IPS DF 19.7 (cell line): ENCODE measurements at regions not wholly inside any gene's neighbourhood (a gene's known extent, or its start where the extent isn't known, plus 50 kb on each side); places are given as distances from the start of the nearest gene placed in this dataset.

Experiments used
- DNase-seq: peaks from one replicate; pipeline ENCODE4 v3.0.0-alpha.2; 2013; ENCODE audit warnings: low read depth, low spot score

DNA sequence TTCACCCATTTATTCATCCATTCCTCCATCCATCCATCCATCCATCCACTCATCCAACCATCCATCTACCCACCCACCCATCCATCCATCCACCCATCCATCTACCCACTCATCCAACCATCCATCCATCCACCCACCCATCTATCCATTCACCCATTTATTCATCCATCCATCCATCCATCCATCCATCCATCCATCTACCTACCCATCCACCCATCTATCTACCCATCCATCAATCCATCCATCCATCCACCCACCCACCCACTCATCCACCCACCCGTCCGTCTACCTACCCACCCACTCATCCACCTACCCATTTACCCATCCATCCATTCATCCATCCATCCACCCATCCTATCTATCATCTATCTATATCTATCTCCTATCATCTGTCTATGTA, 169.4 kb upstream of the SHH start:
- no peak for DNase-seq

DNA sequence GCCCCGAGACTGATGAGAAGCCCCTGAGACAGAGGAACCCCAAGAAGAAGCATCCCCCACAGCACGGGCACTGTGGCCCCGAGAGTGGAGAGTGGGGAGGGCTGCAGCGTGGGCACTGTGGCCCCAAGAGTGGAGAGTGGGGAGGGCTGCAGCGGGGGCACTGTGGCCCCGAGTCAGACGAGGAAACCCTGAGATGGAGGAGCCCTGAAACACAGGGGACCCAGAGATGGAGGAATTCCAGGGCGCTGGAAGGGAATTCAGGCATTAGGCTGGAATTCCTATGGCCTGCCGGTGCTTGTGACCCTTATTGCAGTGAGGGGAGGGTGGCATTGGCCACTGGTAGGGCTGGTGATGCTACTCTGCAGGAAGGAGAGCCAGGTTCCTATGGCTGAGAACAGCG, 168.6 kb upstream of the SHH start:
- DNase-seq, result no peak

DNA sequence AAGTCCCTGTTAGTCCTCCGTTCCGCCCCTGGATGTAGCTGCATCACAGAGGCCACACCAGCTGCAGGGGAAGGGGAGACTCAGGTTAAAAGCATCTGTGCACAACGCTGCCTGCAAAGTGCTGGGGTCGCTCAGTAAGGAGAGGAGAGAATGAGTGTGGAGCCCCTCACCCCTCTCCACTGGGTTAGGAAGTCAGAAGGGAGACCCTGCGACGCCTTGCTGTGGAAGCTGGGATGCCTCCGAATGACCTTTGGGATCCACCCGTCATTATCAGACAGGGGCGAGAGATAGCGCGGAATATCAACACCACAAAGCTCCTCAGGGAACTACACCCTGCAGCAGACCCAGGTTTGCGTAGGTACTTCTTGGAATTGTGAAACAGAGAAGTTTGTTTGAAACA, 167.7 kb upstream of the SHH start:
- no peak for DNase-seq

DNA sequence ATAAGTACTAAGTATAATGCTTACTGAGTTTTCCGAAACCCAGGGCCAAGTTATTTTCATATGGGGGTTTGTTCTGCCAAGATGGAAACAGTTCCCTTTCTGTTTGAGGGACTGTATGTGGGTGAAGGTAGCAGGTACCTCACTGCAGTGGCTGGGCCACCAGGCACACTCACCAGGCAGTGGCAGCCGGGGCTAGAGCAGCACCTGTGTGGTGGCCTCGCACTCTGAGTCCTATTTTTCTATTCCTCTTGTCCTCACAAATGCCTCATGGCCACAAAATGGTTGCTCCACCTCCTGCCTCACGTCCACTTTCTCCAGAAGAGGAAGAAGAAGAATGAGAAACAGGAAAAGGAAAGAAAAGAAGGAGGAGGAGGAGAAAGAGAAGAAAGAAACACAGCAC, 167.3 kb upstream of the SHH start:
- no peak for DNase-seq

DNA sequence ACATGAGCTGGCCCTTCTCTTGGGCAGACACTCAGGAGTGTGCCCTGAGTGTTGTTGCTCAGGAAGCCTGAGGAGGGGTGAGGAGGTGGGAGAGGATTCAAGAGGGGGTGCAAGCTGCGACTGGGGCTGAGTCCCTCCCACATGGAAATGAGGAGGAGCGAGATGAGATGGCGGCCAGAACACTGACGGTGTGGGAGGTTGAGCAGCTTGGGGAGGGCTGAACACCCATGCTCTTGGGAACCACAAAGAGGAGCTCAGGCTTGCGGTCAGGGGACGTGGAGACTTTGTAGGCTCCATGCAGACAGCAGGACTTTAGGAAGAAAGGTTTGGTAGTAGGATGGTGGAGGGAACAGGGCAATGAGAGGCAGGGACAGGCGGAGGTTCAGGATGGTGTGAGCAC, 163.2 kb upstream of the SHH start:
- DNase-seq, result no peak

DNA sequence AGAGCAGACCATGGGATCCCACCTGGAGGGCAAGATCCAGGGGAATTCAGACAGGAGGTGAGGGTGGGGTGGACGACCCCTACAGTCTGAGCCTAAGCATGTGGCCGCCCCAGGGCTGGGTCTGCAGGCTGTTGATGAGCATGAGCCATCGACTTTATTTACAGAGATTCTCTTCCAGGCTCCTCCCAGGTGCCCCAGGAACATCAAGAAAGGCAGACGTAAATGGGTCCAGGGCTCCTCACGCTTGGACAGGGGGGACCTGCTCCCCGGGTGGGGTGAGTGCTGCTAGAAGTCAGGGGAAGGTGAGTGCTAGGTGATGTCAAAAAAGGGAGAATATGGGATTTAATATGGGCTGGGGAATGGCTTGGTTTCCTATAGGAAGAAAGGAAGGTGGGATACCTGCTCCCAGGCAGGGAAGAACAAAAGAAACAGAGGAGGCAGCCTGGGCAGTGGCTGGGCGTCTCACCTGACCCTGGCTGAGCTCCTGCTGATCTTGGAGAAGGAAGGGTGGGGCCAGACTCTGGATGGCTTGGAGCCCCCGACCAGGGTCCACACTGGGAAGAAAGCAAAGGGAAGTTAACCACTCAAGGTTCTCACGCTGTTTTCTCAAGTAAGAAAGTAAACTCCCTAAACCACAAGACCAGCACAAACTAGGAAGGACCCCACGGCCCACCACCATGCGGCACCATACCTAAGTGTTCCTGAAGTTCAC, 162.1 kb upstream of the SHH start:
- no peak for DNase-seq

DNA sequence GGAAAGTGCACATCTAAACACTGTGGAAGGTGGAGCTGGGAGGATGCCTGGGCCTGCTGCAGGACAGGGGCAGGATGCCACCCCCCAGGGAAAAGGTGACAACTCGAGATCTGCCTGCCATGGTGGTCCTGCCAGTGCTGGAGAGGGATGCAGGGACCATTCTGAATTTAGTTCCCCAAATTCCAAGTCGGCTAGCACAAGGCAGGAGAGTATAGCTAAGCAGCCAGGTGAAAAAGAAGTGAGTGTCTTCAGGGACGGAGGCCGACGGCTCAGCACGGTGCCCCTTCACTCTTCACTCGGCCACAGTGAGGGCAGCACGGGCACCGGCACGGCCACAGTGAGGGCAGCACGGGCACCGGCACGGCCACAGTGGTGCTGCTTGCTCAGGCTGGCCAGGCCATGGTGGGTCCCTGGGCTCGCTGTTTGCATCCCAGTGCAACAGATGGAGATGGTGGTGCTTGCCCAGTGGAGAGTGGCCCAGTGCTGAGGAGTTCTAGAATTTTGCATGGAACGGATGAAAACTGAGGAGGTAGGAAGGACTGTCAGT, 161.3 kb upstream of the SHH start:
- no peak for DNase-seq

DNA sequence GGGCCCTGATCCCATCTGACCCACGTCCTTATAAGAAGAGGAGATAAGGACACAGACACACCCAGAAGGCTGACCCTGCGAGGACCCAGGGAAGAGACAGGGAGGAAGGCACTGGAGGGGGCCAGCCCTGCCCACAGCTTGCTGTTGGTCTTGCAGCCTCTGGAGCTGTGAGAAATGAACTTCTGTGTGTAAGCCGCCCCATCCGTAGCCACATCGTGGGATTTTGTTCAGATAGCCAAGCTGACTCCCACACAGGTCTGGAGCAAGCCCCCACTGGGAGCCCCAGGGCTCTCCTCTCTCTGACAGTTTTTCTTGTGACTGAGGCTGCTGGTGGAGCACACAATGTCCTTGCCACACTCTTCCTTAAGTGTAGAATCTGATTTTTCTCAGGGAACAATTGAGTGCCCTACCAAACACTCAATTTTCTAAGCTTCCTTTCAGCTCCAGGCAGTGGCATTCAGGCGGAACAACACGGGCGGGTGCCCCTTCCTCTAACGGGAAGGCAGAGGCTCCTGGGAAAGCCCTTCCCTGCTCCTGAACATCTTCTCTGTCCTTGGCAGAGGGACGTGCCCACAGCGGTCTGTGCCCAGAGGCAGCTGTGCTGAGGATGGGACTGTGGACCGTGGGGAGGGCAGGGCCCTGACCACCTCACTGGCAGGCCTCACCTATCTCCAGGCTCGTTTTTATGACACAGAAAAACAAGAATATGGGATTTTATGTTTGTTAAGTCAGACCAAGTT, 160.6 kb upstream of the SHH start:
- DNase-seq, result no peak

DNA sequence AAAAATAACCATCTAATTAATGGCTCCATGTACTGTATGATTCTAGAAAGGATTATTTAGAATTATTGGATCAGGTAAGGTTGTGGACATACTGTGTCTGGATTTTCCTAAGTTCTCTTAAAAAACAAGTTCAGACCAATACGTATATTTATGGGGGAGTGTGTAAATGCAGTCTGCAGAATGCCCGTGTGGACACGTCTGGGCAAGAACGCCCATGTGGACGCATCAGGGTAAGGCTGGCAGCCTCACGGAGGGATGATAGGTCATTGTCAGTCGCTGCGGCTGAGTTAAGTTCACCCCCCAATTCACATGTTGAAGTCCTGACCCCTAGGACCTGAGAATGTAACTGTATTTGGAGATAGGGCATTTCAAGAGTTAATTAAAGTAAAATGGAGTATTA, 160.0 kb upstream of the SHH start:
- DNase-seq, result no peak

DNA sequence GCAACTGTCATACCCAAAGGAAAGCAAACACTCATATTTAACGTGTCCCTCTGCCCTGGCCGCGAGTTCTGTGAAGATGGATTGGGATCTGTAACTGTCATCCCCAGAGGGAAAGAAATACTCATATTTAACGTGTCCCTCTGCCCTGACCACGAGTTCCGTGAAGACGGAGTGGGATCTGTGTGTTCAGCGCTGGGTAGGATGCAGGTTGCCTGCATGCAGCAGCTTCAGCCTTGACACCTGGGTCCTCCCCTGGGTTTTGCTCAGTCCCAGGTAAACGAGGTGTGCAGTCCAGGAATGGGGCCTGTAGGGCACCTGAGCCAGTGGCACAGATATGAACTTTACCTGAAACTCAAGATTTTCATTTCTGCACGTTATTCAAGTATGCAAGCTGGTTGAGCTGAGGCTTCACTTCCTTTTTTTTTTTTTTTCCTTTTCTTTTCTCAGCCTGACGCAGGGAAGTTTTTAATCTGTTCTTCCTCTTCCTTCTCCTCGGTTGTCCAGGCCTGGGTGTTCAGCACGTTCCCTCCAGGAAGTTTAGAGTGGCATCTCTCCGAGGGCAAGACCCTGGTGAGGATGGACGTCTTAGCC, 159.0 kb upstream of the SHH start:
- DNase-seq, result no peak

DNA sequence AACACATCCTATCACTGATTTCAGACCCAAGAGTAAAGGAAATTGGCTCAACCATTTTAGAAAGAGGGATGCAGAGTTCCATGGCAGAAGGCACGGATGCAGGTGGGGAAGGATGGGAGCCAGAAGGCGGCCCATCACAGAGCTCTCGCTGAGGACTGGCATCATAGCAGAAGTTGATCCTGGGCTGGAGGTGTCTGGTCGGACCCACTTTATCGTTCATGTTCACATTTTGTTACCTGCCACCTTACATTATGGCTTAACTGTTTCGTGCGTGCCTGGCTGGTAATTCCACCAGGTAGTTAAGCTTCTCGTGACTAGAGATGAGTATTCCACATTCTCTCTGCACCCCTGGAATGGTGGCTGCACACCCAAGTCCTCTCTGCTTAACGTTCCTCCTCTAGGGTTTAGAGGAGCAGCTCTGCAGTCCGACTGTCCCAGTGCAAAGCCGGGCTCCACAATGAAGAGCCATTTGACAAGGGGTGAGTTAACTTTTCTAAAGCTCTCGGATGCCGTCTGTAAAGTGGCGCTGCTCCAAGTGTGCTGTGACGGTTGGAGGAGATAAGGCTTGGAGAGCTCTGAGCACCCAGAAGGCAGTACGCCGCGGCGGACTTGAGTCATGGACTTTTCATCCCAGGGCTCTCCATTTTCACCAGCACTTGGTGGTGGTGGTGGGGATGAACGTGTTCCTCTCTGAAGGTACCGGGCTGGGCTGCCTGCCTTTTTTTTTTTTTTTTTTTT, 157.1 kb upstream of the SHH start:
- no peak for DNase-seq

DNA sequence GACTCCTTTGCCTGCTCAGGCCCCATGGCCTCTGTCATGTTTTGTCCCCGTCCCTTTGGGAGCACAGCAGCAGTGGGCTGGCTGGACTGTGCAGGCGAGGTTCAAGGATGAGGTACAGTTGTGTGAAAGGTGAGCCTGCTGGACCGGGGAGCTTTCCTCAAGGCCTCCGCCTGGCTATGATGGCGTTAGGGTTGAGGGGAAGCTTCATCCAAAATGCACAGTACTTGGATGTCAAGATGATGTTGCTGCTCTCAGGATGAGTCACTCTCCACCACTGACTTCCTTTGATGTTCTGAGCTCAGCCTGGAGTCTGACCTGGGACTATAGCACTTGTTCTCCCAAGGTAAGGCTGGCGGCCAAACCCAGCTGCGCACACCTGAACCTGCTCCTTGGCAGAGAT, 152.7 kb upstream of the SHH start:
- DNase-seq, result no peak

DNA sequence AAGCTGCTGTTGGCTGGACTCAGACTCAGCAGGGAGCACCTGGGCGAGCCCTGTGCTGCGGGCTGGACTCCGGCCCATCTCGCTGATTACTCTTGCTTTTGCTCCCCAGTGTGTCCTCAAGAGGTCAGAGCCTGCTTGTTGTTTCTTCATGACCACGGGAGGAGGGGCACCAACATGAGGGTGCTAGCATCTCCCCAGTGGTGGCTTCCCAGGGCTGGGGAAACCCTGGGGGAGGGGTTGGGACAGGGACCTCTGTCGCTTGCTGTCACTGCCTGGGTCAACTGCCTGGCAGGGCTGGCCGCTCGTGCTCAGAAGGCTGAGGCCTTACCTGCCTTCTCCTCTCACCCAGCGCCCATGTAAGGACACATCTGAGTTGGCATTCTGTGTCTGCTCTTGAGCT, 152.3 kb upstream of the SHH start:
- DNase-seq, result no peak

DNA sequence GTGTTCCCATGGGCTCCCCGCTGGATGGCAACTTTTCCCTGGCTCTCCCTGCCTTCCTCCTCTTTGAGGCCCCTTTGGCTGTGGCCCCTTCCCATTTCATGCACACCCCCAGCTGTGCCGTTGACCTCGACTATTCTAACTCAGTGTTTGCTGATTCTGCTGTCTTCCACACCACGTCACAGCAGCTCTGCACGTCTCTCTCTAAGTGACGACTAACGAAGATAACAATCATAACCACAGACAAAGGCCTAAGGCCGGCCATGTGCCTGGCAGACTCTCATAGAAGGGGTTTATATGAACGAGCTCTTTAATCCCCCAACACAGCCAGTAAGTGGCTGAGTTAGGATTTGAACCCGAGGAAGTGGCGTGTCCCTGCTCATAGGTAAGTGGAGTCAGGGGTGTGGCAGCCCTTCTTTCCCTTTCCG, 151.5 kb upstream of the SHH start:
- DNase-seq, result no peak

DNA sequence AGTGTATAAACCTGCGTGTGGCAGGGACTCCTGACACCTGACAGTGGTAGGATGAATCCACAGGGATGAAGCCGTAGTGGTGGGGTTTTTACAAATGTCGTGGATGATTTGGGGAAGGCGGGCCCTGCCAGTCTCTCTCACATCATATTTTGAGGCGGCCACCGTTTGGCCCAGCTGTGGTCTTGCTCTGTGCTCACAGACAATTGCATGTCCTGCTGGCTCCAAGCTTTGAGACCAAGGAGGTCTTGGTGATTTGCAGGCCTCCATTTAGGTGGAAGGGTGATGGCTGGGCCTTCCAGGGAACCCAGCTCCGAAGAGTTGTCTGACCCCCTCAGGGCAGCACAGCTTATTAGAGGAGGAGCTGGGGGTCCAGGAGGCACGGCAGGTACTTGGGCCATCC, 151.1 kb upstream of the SHH start:
- DNase-seq, result no peak

DNA sequence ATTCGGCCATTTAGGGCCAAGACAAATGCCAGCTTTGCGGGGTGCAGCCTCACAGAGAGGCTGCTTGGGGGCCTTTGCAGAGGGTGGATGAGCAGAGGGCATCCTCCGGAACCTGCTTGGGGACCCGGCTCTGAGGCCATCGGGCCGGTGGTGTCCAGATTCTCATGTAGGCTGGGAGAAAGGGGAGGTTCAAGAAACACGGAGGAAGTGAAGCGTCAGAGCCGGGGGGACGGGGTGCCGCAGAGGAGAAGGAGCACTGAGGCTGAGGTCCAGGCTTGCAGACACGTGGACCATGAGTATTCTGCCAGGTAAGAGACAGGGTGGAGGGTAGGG, 150.7 kb upstream of the SHH start:
- no peak for DNase-seq

DNA sequence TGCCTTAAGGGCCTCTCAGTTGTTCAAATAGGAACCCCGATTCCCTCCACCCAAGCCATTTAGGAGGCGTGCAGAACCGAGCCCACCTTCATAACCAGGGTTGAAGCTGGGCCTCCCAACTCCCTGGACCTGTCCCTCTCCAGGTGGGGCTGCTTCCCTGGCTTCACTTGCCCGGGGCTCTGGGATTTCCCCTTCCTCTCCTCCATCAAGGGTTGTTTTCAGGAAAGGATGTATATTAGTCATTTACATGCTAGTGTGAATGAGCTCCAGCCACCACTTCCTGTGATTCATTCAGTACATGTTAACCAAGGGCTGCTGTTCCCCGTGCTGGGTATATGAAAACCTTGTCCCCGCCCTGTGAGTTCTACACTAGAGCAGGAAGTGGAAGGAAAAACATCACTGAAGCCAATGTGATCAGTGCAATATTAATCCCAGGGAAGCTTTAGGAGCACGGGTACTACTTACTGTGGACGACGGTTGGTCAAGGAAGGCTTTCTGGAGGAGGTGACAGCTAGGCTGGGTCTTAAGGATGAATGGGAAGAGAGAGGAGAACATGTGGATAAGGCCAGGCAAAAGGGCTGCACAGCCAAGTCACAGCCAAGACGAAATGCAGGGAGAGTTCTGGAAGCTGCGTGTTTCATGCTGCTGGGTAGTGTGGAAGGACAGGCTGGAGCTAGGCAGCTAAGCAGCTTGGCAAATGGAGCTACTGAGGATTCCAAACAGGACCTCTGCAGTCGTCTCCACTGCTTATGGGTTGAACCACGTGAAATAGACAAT, 150.1 kb upstream of the SHH start:
- DNase-seq, result no peak

DNA sequence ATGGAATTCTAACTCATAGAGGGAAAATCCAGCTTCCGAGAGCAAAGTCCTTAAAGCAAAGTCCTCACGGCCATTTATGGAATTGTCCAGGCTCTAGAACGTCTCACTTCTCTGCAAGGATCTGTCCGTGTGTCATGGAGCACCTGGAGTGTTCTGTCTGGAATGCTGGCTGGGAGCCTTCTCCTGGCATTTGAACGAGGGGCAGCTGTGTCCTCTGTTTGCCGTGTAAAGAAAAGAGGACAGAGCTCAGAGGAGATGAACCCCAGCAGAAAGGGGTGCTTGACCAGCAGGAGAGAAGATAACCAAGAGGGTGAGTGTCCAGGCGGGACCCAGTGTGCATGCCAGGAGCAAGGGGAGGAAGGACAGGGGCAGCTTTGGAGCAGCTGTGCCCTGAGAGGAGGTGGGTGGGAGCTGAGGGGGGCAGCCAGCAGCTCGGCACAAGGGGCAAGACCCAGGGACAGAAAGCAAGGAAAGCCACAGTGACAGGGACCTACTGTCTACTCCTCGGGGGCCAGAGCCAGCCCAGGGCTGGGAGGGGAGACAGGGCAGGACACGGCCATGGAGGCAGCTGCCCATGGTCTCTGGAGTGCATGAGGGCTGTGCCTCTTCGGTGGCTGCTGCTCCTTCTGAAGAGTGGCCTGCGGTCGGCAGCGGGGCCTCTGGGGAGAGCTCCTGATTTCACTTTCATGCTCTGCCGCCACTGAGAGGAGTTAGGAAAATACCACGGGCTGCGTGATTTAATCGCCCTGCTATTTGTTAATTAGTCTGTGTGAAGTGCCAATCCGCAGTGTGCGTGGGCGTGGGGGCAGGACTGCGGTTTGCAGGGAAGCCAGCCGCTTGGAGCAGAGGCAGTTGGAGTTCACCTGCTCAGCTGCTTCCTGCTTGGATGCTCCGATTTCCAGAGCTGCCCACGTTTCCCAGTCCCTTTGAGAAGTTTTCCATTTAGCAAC, 149.3 kb upstream of the SHH start:
- no peak for DNase-seq

DNA sequence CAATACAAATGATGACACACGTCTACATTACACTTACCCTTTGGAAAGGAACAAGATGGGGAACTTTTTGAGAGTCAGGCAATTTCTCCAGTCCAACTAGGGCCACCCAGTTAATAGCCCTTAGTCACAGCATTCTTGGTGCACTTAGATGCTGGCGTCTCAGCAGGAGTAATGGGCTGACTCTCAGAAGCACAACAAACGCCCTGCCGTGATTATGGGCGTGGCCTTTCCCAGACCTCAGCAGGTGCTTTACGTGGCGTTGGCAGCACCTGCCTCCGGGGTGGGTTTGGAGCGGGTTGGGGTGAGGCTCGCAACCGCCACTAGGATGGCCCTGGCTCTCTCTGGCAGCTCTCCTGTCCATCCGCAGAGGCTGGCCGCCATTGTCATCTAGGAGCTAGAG, 147.6 kb upstream of the SHH start:
- DNase-seq, result no peak

DNA sequence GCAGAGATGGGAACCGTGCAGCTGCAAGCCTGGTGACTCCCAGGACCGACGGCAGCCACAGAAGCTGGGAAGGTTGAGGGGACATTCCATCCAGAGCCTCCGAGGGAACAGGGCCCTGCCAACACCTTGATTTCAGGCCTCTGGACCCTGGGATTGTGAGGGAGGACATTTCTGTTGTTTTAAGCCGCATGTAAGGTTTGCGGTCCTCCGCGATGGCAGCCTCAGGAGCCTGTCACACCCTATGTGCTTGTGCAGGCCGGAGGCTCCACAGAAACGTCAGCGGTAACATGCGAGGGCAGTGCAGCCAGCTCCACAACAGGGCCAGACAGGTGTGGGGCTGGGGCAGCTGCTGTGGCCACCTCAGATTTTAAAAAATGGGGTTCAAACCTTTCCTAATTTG, 144.7 kb upstream of the SHH start:
- DNase-seq, result no peak

DNA sequence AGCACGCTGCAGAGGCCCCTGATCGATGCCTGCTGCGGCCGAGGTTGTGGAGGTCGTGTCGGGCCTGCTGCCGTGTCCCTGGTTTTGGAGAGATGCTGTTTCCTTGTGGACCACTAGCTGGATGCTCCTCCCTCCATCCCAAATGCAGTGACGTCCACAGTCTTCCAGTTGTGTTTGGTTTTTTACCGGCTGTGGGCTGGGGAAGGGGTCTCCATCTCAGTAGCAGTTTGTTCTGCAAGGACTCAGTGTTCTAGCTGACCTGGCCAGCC, 143.0 kb upstream of the SHH start:
- no peak for DNase-seq
